ENCODE measurements at regions not wholly inside any gene's neighbourhood (a gene's known extent, or its start where the extent isn't known, plus 50 kb on each side); places are given as distances from the start of the nearest gene placed in this dataset.

- Histone ChIP-seq H3K36me3 (ENCODE audit: insufficient read depth, low read length) (no peaks in the 10 kb centered on the region), H3K4me3 (no peak overlapping the region), H3K27ac (no peak overlapping the region), H3K9ac (ENCODE audit: insufficient read length) (no peak overlapping the region), H3K9me3 (ENCODE audit: low read depth, low read length) (no peaks in the 10 kb centered on the region)
- DNase-seq (ENCODE audit: low read depth, low spot score): no peak
- TF ChIP-seq POLR2AphosphoS5 (IDR thresholded peaks at IDR 0.05; ENCODE audit: borderline replicate concordance, low read depth, low read length): no peak
- TF ChIP-seq FOXP2 (optimal IDR thresholded peaks at IDR 0.05; ENCODE audit: control extremely low read depth, extremely low read length, insufficient read depth): no peak
- TF ChIP-seq EZH2 (IDR thresholded peaks at IDR 0.05): no peak
Measured at GRCh38 chr18:44507729-44508325, 172.9 kb upstream of the SETBP1 start.

- H3K27ac ChIP-seq: no peak overlapping the region
- no peak overlapping the region for H3K9ac ChIP-seq (ENCODE audit: insufficient read length)
- no peaks in the 10 kb centered on the region for H3K9me3 ChIP-seq (ENCODE audit: low read depth, low read length)
- TF ChIP-seq FOXP2 (optimal IDR thresholded peaks at IDR 0.05; ENCODE audit: control extremely low read depth, extremely low read length, insufficient read depth) (no peak), POLR2AphosphoS5 (IDR thresholded peaks at IDR 0.05; ENCODE audit: borderline replicate concordance, low read depth, low read length) (no peak), EZH2 (IDR thresholded peaks at IDR 0.05) (no peak)
- no peak overlapping the region for H3K4me3 ChIP-seq
- H3K36me3 ChIP-seq (ENCODE audit: insufficient read depth, low read length): no peaks in the 10 kb centered on the region
- DNase-seq (ENCODE audit: low read depth, low spot score): no peak
Measured at GRCh38 chr18:44508474-44508873, 172.2 kb upstream of the SETBP1 start.

- DNase-seq (ENCODE audit: low read depth, low spot score): no peak
- Histone ChIP-seq H3K9me3 (ENCODE audit: low read depth, low read length) (no peaks in the 10 kb centered on the region), H3K4me3 (no peak overlapping the region), H3K36me3 (ENCODE audit: insufficient read depth, low read length) (no peaks in the 10 kb centered on the region), H3K9ac (ENCODE audit: insufficient read length) (no peak overlapping the region), H3K27ac (no peak overlapping the region)
- TF ChIP-seq EZH2 (IDR thresholded peaks at IDR 0.05): no peak
- TF ChIP-seq FOXP2 (optimal IDR thresholded peaks at IDR 0.05; ENCODE audit: control extremely low read depth, extremely low read length, insufficient read depth): no peak
- no peak for TF ChIP-seq POLR2AphosphoS5 (IDR thresholded peaks at IDR 0.05; ENCODE audit: borderline replicate concordance, low read depth, low read length)
Measured at GRCh38 chr18:44509048-44509447, 171.6 kb upstream of the SETBP1 start.

GRCh38 chr18:44510390-44510789 is 170.3 kb upstream of the SETBP1 start:
- no peak for DNase-seq (ENCODE audit: low read depth, low spot score)
- Histone ChIP-seq H3K9ac (ENCODE audit: insufficient read length) (no peak overlapping the region), H3K9me3 (ENCODE audit: low read depth, low read length) (no peaks in the 10 kb centered on the region), H3K36me3 (ENCODE audit: insufficient read depth, low read length) (no peaks in the 10 kb centered on the region), H3K4me3 (no peak overlapping the region), H3K27ac (no peak overlapping the region)
- no peak for TF ChIP-seq EZH2 (IDR thresholded peaks at IDR 0.05)
- no peak for TF ChIP-seq POLR2AphosphoS5 (IDR thresholded peaks at IDR 0.05; ENCODE audit: borderline replicate concordance, low read depth, low read length)
- TF ChIP-seq FOXP2 (optimal IDR thresholded peaks at IDR 0.05; ENCODE audit: control extremely low read depth, extremely low read length, insufficient read depth): no peak

- H3K36me3 ChIP-seq (ENCODE audit: insufficient read depth, low read length): no peaks in the 10 kb centered on the region
- H3K9ac ChIP-seq (ENCODE audit: insufficient read length): no peak overlapping the region
- no peak for DNase-seq (ENCODE audit: low read depth, low spot score)
- no peaks in the 10 kb centered on the region for H3K9me3 ChIP-seq (ENCODE audit: low read depth, low read length)
- no peak overlapping the region for H3K27ac ChIP-seq
- TF ChIP-seq POLR2AphosphoS5 (IDR thresholded peaks at IDR 0.05; ENCODE audit: borderline replicate concordance, low read depth, low read length) (no peak), EZH2 (IDR thresholded peaks at IDR 0.05) (no peak), FOXP2 (optimal IDR thresholded peaks at IDR 0.05; ENCODE audit: control extremely low read depth, extremely low read length, insufficient read depth) (no peak)
- H3K4me3 ChIP-seq: no peak overlapping the region
Measured at GRCh38 chr18:44513233-44513632, 167.5 kb upstream of the SETBP1 start.

GRCh38 chr18:44514106-44514505 is 166.6 kb upstream of the SETBP1 start:
- Histone ChIP-seq H3K27ac (no peak overlapping the region), H3K9me3 (ENCODE audit: low read depth, low read length) (no peaks in the 10 kb centered on the region), H3K9ac (ENCODE audit: insufficient read length) (no peak overlapping the region), H3K4me3 (no peak overlapping the region), H3K36me3 (ENCODE audit: insufficient read depth, low read length) (no peaks in the 10 kb centered on the region)
- no peak for TF ChIP-seq EZH2 (IDR thresholded peaks at IDR 0.05)
- TF ChIP-seq POLR2AphosphoS5 (IDR thresholded peaks at IDR 0.05; ENCODE audit: borderline replicate concordance, low read depth, low read length): no peak
- TF ChIP-seq FOXP2 (optimal IDR thresholded peaks at IDR 0.05; ENCODE audit: control extremely low read depth, extremely low read length, insufficient read depth): no peak
- no peak for DNase-seq (ENCODE audit: low read depth, low spot score)

- Histone ChIP-seq H3K4me3 (no peak overlapping the region), H3K9ac (ENCODE audit: insufficient read length) (no peak overlapping the region), H3K36me3 (ENCODE audit: insufficient read depth, low read length) (no peaks in the 10 kb centered on the region), H3K27ac (no peak overlapping the region), H3K9me3 (ENCODE audit: low read depth, low read length) (no peaks in the 10 kb centered on the region)
- TF ChIP-seq POLR2AphosphoS5 (IDR thresholded peaks at IDR 0.05; ENCODE audit: borderline replicate concordance, low read depth, low read length) (no peak), EZH2 (IDR thresholded peaks at IDR 0.05) (no peak), FOXP2 (optimal IDR thresholded peaks at IDR 0.05; ENCODE audit: control extremely low read depth, extremely low read length, insufficient read depth) (no peak)
- DNase-seq (ENCODE audit: low read depth, low spot score): no peak
Measured at GRCh38 chr18:44514766-44515165, 165.9 kb upstream of the SETBP1 start.

GRCh38 chr18:44516450-44516849 is 164.2 kb upstream of the SETBP1 start:
- H3K9me3 ChIP-seq (ENCODE audit: low read depth, low read length): no peaks in the 10 kb centered on the region
- no peak overlapping the region for H3K27ac ChIP-seq
- no peaks in the 10 kb centered on the region for H3K36me3 ChIP-seq (ENCODE audit: insufficient read depth, low read length)
- no peak for DNase-seq (ENCODE audit: low read depth, low spot score)
- H3K4me3 ChIP-seq: no peak overlapping the region
- no peak overlapping the region for H3K9ac ChIP-seq (ENCODE audit: insufficient read length)
- TF ChIP-seq POLR2AphosphoS5 (IDR thresholded peaks at IDR 0.05; ENCODE audit: borderline replicate concordance, low read depth, low read length) (no peak), EZH2 (IDR thresholded peaks at IDR 0.05) (no peak), FOXP2 (optimal IDR thresholded peaks at IDR 0.05; ENCODE audit: control extremely low read depth, extremely low read length, insufficient read depth) (no peak)

GRCh38 chr18:44517136-44517535 is 163.6 kb upstream of the SETBP1 start:
- Histone ChIP-seq H3K4me3 (no peak overlapping the region), H3K9ac (ENCODE audit: insufficient read length) (no peak overlapping the region), H3K9me3 (ENCODE audit: low read depth, low read length) (no peaks in the 10 kb centered on the region), H3K27ac (no peak overlapping the region), H3K36me3 (ENCODE audit: insufficient read depth, low read length) (no peaks in the 10 kb centered on the region)
- TF ChIP-seq POLR2AphosphoS5 (IDR thresholded peaks at IDR 0.05; ENCODE audit: borderline replicate concordance, low read depth, low read length) (no peak), FOXP2 (optimal IDR thresholded peaks at IDR 0.05; ENCODE audit: control extremely low read depth, extremely low read length, insufficient read depth) (no peak), EZH2 (IDR thresholded peaks at IDR 0.05) (no peak)
- no peak for DNase-seq (ENCODE audit: low read depth, low spot score)

Measured in SK-N-MC (cell line).